Mesothelial cell of epicardium (in vitro differentiated cells): ENCODE measurements at regions not wholly inside any gene's neighbourhood (a gene's known extent, or its start where the extent isn't known, plus 50 kb on each side); places are given as distances from the start of the nearest gene placed in this dataset.

Experiments used
- DNase-seq, 2 experiments: peaks; one replicate each; pipeline ENCODE4 v3.0.0; 2021; ENCODE audit warnings: low spot score in 2 of 2; ENCODE audit not compliant: unreplicated experiment in 2 of 2
- H3K27ac Mint-ChIP-seq: 2 replicates; pipeline ENCODE4 v1.8.0; 2021; ENCODE audit warnings: mixed read lengths
- H3K27me3 Mint-ChIP-seq: 2 replicates; pipeline ENCODE4 v1.8.0; 2021; ENCODE audit warnings: low read depth, mixed read lengths
- H3K36me3 Mint-ChIP-seq: 2 replicates; pipeline ENCODE4 v1.8.0; 2021; ENCODE audit warnings: mixed read lengths
- H3K4me1 Mint-ChIP-seq: 2 replicates; pipeline ENCODE4 v1.8.0; 2021; ENCODE audit warnings: mixed read lengths
- H3K4me3 Mint-ChIP-seq: 2 replicates; pipeline ENCODE4 v1.8.0; 2021; ENCODE audit warnings: mild to moderate bottlenecking, moderate library complexity, mixed read lengths
- H3K9me3 Mint-ChIP-seq: 2 replicates; pipeline ENCODE4 v1.8.0; 2021; ENCODE audit warnings: mixed read lengths
- TF ChIP-seq, protein P1 (sequence below): fragments of 200-600 bp; sonication (generic); IDR thresholded peaks from one replicate; pipeline ENCODE4 v1.5.0; 2021; ENCODE audit warnings: antibody characterized with exemption; ENCODE audit not compliant: unreplicated experiment

DNA sequence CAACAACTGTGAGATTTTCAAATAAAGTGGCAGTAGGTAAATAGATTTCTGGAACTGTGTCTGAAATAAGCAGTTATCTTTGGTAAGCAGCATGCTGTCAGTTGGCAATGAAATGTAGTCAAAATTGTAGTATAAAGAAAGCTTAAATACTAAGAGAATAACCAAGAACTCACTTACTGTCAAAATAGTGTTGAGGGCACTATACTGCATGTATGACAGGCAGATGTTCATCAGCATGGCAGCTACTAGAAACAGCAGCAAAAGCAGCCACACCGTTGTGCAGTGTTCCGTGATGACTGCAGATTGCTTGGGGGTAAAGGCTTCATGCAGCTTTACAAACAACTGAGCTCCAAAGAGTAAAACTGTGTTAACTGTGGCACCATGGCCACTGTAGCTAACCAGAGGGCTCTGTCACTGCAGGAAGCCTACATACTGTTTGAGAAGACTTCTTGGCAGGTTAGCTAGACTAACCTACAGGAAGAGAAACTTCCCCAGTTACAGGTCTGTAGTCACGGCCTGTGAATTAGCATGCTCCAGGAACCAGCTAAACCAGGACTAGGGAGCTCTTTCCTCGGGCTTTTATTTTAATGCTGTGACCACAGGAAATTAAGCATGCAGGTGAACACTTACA, 459.7 kb downstream of the TBL1XR1 start:
- Mint-ChIP-seq H3K9me3 (peaks cover 17% of the 10 kb centered on the region), H3K4me3 (no peak overlapping the region), H3K27me3 (no peaks in the 10 kb centered on the region), H3K4me1 (peaks cover 4% of the 10 kb centered on the region), H3K36me3 (no peaks in the 10 kb centered on the region), H3K27ac (no peak overlapping the region)
- TF ChIP-seq, protein P1, sequence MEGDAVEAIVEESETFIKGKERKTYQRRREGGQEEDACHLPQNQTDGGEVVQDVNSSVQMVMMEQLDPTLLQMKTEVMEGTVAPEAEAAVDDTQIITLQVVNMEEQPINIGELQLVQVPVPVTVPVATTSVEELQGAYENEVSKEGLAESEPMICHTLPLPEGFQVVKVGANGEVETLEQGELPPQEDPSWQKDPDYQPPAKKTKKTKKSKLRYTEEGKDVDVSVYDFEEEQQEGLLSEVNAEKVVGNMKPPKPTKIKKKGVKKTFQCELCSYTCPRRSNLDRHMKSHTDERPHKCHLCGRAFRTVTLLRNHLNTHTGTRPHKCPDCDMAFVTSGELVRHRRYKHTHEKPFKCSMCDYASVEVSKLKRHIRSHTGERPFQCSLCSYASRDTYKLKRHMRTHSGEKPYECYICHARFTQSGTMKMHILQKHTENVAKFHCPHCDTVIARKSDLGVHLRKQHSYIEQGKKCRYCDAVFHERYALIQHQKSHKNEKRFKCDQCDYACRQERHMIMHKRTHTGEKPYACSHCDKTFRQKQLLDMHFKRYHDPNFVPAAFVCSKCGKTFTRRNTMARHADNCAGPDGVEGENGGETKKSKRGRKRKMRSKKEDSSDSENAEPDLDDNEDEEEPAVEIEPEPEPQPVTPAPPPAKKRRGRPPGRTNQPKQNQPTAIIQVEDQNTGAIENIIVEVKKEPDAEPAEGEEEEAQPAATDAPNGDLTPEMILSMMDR = no peak
- no peak for DNase-seq

DNA sequence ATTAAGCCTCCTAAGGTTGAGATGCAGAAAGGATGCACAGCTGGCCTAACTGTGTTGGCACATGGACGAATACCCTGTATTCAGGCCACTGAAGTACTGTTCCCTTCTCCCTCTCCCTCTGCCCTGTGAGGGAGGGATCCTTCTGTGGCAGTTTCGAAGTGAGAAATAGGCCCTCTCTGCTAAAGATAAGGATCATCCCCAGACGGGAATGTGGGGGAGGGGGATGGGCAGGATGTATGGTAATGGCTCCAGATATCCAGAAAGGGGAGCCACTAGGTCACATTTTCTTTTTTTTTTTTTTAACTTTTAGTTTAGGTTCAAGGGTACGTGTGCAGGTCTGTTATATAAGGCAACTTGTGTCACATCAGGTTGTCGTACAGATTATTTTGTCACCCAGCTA, 463.1 kb downstream of the TBL1XR1 start:
- Mint-ChIP-seq H3K27me3 (no peaks in the 10 kb centered on the region), H3K9me3 (peaks cover 8% of the 10 kb centered on the region), H3K4me1 (peaks cover 2% of the 10 kb centered on the region), H3K4me3 (no peak overlapping the region), H3K27ac (no peak overlapping the region), H3K36me3 (no peaks in the 10 kb centered on the region)
- TF ChIP-seq, protein P1 = no peak
- no peak for DNase-seq

DNA sequence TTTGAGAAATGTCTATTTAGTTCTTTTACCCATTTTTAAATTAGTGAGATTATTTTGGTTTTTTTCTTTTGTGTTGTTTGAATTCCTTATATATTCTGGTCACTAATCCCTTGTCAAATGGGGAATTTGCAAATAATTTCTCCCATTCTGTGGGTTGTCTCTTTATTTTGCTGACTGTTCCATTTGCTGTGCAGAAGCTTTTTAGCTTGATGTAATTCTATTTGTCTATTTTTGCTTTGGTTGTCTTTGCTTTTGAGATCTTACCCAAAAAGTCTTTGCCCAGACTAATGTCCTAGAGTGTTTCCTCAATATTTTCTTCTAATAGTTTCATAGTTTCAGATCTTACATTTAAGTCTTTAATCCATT, 472.9 kb downstream of the TBL1XR1 start:
- Mint-ChIP-seq H3K9me3 (peaks cover 25% of the 10 kb centered on the region), H3K27ac (no peak overlapping the region), H3K27me3 (no peaks in the 10 kb centered on the region), H3K36me3 (no peaks in the 10 kb centered on the region), H3K4me3 (no peak overlapping the region), H3K4me1 (no peaks in the 10 kb centered on the region)
- TF ChIP-seq, protein P1 = no peak
- DNase-seq = no peak

DNA sequence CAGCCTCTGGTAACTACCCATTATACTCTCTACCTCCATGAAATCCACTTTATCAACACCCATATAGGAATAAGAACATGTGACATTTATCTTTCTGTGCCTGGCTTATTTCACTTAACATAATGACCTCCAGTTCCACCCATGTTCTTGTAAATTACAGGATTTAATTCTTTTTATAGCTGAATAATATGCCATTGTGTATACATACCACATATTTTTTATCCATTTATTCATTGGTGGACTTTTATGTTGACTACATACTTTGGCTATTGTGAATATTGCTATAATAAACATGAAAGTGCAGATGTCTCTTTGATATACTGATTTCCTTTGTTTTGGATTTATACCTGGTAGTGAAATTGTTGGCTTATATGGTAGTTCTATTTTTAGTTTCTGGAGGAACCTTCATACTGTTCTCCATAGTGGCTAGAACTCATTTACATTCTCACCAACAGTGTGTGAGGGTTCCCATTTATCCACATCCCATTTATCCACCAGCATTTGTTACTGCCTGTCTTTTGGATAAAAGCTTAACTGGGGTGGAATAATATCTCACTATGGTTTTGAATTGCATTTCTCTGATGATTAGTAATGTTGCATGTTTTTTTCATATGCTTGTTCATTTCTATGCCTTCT, 473.4 kb downstream of the TBL1XR1 start:
- no peak for DNase-seq
- H3K27me3 Mint-ChIP-seq = no peaks in the 10 kb centered on the region

DNA sequence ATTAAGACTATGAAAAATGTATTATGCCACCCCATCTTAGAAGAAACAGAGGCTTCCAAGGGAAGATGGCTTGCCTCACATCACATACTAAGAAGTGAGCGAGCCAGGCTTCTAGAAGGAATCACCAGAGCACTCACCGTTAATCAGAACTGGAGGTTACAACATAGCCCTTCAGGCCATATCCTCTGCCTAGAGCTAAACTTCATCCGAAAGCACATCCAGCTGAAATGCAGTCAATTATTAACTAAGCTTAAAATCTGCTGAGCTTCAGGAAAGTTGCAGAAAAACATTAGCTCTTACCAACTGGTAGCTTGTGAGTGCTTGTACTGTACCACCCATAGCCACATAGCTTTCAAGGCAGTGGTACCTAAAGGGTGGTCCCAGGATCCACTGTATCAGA, 483.2 kb downstream of the TBL1XR1 start:
- DNase-seq = no peak
- Mint-ChIP-seq H3K4me1 (no peaks in the 10 kb centered on the region), H3K36me3 (no peaks in the 10 kb centered on the region), H3K4me3 (no peak overlapping the region), H3K27ac (no peak overlapping the region), H3K9me3 (no peaks in the 10 kb centered on the region), H3K27me3 (no peaks in the 10 kb centered on the region)
- TF ChIP-seq, protein P1 = no peak

More for the DNA sequence above, 473.4 kb downstream of the TBL1XR1 start:
- Mint-ChIP-seq H3K4me3 (no peak overlapping the region), H3K27ac (no peak overlapping the region), H3K36me3 (no peaks in the 10 kb centered on the region), H3K4me1 (no peaks in the 10 kb centered on the region), H3K9me3 (peaks cover 25% of the 10 kb centered on the region)
- TF ChIP-seq, protein P1 = no peak

DNA sequence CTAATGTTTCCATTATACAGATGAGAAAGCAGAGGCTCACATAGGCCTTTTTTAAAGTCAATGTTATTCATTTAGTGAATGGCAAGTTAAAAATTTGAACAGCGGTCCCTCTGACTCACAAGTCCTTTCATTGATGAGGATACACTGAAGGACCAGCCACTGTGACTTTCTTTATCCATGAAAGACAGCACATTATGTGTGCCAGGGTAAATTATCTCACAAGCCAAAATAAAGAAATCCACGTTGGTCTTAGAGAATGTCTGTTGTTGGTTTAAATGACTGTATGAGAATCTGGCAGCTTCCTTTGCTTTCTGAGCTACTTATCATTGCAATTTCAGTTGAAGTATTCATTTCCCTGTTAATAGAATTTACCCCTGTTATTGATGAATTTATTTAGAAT, 485.1 kb downstream of the TBL1XR1 start:
- H3K9me3 Mint-ChIP-seq = peaks cover 5% of the 10 kb centered on the region
- TF ChIP-seq, protein P1 = no peak
- no peak for DNase-seq
- H3K27ac Mint-ChIP-seq = no peak overlapping the region
- H3K27me3 Mint-ChIP-seq = no peaks in the 10 kb centered on the region
- H3K4me3 Mint-ChIP-seq = no peak overlapping the region
- no peaks in the 10 kb centered on the region for H3K36me3 Mint-ChIP-seq
- no peaks in the 10 kb centered on the region for H3K4me1 Mint-ChIP-seq
